ENCODE measurements at regions not wholly inside any gene's neighbourhood (a gene's known extent, or its start where the extent isn't known, plus 50 kb on each side); places are given as distances from the start of the nearest gene placed in this dataset.

- H3K27ac ChIP-seq, result no peak overlapping the region
- 79 to 81% methylated on average over 11 of the region's 11 CpGs for WGBS, 2 donors
- no peak for TF ChIP-seq CTCF (IDR thresholded peaks at IDR 0.05)
- H3K36me3 ChIP-seq, result no peaks in the 10 kb centered on the region
- intact Hi-C loops (cut with DNase I), result no loop called here
- peaks cover 0 to 38% (median 6%) of the 10 kb centered on the region in 11 donors for H3K9me3 ChIP-seq
- no peaks in the 10 kb centered on the region for H3K4me1 ChIP-seq
- ATAC-seq (no peak), DNase-seq (no peak)
- H3K4me3 ChIP-seq, result no peak overlapping the region
- no peaks in the 10 kb centered on the region for H3K27me3 ChIP-seq
Measured at GRCh38 chr2:101016-101415, 54.7 kb upstream of the FAM110C start.

Data from heart right ventricle (tissue), 16 donors.